Right hindlimb (tissue), 1 donor: ENCODE measurements at regions not wholly inside any gene's neighbourhood (a gene's known extent, or its start where the extent isn't known, plus 50 kb on each side); places are given as distances from the start of the nearest gene placed in this dataset.

Experiments
- DNase-seq: peaks from one replicate; pipeline ENCODE4 v3.0.0-alpha.2; 2018

GRCh38 chr12:115419145-115419646 is 735.2 kb upstream of the TBX3 start:
- no peak for DNase-seq

GRCh38 chr12:115417610-115418009 is 733.6 kb upstream of the TBX3 start:
- DNase-seq: no peak

- DNase-seq: no peak
Measured at GRCh38 chr12:115416869-115417268, 732.9 kb upstream of the TBX3 start.

- DNase-seq: no peak
Measured at GRCh38 chr12:115413626-115414025, 729.7 kb upstream of the TBX3 start.

GRCh38 chr12:115412831-115413230 is 728.9 kb upstream of the TBX3 start:
- no peak for DNase-seq

- DNase-seq: no peak
Measured at GRCh38 chr12:115411121-115411520, 727.1 kb upstream of the TBX3 start.

GRCh38 chr12:115408642-115409041 is 724.7 kb upstream of the TBX3 start:
- no peak for DNase-seq

- no peak for DNase-seq
Measured at GRCh38 chr12:115407723-115408122, 723.7 kb upstream of the TBX3 start.

GRCh38 chr12:115407036-115407435 is 723.1 kb upstream of the TBX3 start:
- no peak for DNase-seq

GRCh38 chr12:115405471-115405860 is 721.5 kb upstream of the TBX3 start:
- no peak for DNase-seq

GRCh38 chr12:115404761-115405470 is 720.9 kb upstream of the TBX3 start:
- peak; percentile 50 for DNase-seq

GRCh38 chr12:115403689-115404088 is 719.7 kb upstream of the TBX3 start:
- no peak for DNase-seq

GRCh38 chr12:115403253-115403652 is 719.3 kb upstream of the TBX3 start:
- no peak for DNase-seq

- no peak for DNase-seq
Measured at GRCh38 chr12:115402443-115403180, 718.6 kb upstream of the TBX3 start.

GRCh38 chr12:115401761-115402160 is 717.8 kb upstream of the TBX3 start:
- DNase-seq: no peak

- DNase-seq: no peak
Measured at GRCh38 chr12:115400011-115400410, 716.0 kb upstream of the TBX3 start.

- DNase-seq: no peak
Measured at GRCh38 chr12:115398311-115398781, 714.4 kb upstream of the TBX3 start.

GRCh38 chr12:115396567-115396966 is 712.6 kb upstream of the TBX3 start:
- no peak for DNase-seq

GRCh38 chr12:115394496-115395220 is 710.7 kb upstream of the TBX3 start:
- no peak for DNase-seq

- no peak for DNase-seq
Measured at GRCh38 chr12:115388139-115388538, 704.2 kb upstream of the TBX3 start.

GRCh38 chr12:115387467-115387901 is 703.5 kb upstream of the TBX3 start:
- no peak for DNase-seq

GRCh38 chr12:115386946-115387345 is 703.0 kb upstream of the TBX3 start:
- DNase-seq: peak; percentile 53

- no peak for DNase-seq
Measured at GRCh38 chr12:115385141-115385540, 701.2 kb upstream of the TBX3 start.
